Calu3 (cell line): ENCODE measurements at regions not wholly inside any gene's neighbourhood (a gene's known extent, or its start where the extent isn't known, plus 50 kb on each side); places are given as distances from the start of the nearest gene placed in this dataset.

Experiments used
- BruUV-seq: library from RNA; stranded (reverse); fragments of 400-500 nt; replicated peaks from 2 replicates; lab custom pipeline; 2021; lab: Mats Ljungman, UMichigan
- CTCF ChIA-PET: fragments of 300-600 bp; sonication (Branson Sonifier 250); formaldehyde crosslinking; loops from one replicate; lab custom pipeline; 2022; ENCODE audit warnings: antibody characterized with exemption; lab: Charles Lee
- DNase-seq: peaks from one replicate; pipeline ENCODE4 v3.0.0; 2022
- H3K27ac Mint-ChIP-seq: one replicate; pipeline ENCODE4 v1.8.0; 2022; ENCODE audit warnings: mixed read lengths; ENCODE audit not compliant: unreplicated experiment
- H3K27me3 Mint-ChIP-seq: one replicate; pipeline ENCODE4 v1.8.0; 2022; ENCODE audit warnings: mixed read lengths; ENCODE audit not compliant: unreplicated experiment
- H3K36me3 Mint-ChIP-seq: one replicate; pipeline ENCODE4 v1.8.0; 2022; ENCODE audit warnings: mild to moderate bottlenecking, moderate library complexity, mixed read lengths; ENCODE audit not compliant: insufficient read depth, unreplicated experiment
- H3K4me1 Mint-ChIP-seq: one replicate; pipeline ENCODE4 v1.8.0; 2022; ENCODE audit warnings: mild to moderate bottlenecking, low read depth, mixed read lengths; ENCODE audit not compliant: unreplicated experiment
- H3K4me3 Mint-ChIP-seq: one replicate; pipeline ENCODE4 v1.8.0; 2022; ENCODE audit warnings: mild to moderate bottlenecking, low read depth, moderate library complexity, mixed read lengths; ENCODE audit not compliant: unreplicated experiment
- H3K9me3 Mint-ChIP-seq: one replicate; pipeline ENCODE4 v1.8.0; 2022; ENCODE audit warnings: low read depth, mixed read lengths; ENCODE audit not compliant: unreplicated experiment
- intact Hi-C: fragments of 100-400 bp; cut with micrococcal nuclease; formaldehyde crosslinking; loops from one replicate; pipeline ENCODE4 v1.10.0; 2022; ENCODE audit not compliant: unreplicated experiment
- TF ChIP-seq, protein P1 (sequence below): fragments of 200-600 bp; IDR thresholded peaks from one replicate; pipeline ENCODE4 v1.8.0; 2022; ENCODE audit warnings: antibody characterized with exemption; ENCODE audit not compliant: unreplicated experiment

DNA sequence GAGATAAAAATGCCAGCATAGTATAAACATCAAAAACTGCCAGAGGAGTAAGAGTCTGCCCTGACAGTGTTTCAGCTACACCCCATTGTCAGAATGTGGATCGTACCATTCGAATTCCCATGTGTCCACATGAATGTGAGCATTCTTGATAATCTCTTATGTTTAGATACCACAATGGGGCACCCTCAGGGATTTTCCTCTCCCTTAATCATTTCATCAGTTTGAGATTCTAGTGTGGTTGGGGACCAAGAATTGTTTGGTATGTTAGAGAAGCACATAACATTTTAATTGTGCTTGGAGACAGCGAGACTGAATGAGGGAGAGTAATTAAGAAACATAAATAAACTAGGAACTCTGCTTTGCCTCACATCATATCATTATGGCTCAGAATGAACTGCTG is 120.2 kb downstream of the ZC3H11B start:
- TF ChIP-seq, protein P1, sequence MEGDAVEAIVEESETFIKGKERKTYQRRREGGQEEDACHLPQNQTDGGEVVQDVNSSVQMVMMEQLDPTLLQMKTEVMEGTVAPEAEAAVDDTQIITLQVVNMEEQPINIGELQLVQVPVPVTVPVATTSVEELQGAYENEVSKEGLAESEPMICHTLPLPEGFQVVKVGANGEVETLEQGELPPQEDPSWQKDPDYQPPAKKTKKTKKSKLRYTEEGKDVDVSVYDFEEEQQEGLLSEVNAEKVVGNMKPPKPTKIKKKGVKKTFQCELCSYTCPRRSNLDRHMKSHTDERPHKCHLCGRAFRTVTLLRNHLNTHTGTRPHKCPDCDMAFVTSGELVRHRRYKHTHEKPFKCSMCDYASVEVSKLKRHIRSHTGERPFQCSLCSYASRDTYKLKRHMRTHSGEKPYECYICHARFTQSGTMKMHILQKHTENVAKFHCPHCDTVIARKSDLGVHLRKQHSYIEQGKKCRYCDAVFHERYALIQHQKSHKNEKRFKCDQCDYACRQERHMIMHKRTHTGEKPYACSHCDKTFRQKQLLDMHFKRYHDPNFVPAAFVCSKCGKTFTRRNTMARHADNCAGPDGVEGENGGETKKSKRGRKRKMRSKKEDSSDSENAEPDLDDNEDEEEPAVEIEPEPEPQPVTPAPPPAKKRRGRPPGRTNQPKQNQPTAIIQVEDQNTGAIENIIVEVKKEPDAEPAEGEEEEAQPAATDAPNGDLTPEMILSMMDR: no peak
- Mint-ChIP-seq H3K9me3 (no peaks in the 10 kb centered on the region), H3K36me3 (no peaks in the 10 kb centered on the region), H3K27ac (no peak overlapping the region), H3K4me3 (no peak overlapping the region), H3K27me3 (no peaks in the 10 kb centered on the region), H3K4me1 (no peaks in the 10 kb centered on the region)
- intact Hi-C loops: no loop called here
- BruUV-seq: no TSS peak
- CTCF ChIA-PET: no interaction called here
- DNase-seq: no peak

DNA sequence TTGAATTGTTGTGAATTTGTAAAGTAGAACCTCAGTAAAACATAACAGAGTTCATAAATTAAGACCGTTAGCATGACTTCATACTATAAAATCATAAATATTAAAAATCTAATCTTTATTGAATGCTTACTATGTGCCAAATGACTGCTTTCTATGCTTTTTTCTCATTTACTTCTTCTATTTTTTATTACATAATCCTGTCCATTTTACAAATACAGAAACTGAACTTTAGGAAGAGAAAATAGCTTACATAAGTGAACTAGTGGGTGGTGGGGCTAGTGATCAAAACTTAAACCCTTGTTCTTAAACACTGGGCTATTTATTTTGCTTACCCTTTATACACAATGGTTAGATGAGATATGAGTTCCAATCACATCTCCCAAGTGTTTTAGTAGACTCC is 122.3 kb downstream of the ZC3H11B start:
- no peaks in the 10 kb centered on the region for H3K9me3 Mint-ChIP-seq
- no TSS peak for BruUV-seq
- no peak overlapping the region for H3K27ac Mint-ChIP-seq
- H3K36me3 Mint-ChIP-seq: no peaks in the 10 kb centered on the region
- TF ChIP-seq, protein P1: no peak
- CTCF ChIA-PET: no interaction called here
- DNase-seq: no peak
- intact Hi-C loops: no loop called here
- H3K4me3 Mint-ChIP-seq: no peak overlapping the region
- H3K27me3 Mint-ChIP-seq: no peaks in the 10 kb centered on the region
- no peaks in the 10 kb centered on the region for H3K4me1 Mint-ChIP-seq

DNA sequence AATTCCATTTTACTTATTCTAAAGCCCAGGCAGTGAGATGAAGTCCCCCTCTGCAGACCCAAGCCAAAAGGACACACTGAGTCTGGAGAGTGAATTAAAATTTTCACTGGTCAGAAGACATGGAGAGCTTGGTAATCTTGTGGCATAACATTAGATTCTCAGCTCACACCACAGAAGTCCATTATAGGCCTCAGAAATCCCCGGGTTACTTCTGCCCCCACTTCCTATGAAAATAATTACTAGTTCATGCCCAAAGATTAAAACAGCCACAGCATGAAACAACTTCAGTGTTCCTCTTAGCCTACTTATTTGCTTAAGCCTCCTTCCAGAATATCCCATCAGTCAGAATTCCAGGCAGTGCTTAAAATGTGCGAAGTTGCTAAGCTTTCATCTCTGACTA is 123.3 kb downstream of the ZC3H11B start:
- TF ChIP-seq, protein P1: no peak
- intact Hi-C loops: no loop called here
- no peaks in the 10 kb centered on the region for H3K4me1 Mint-ChIP-seq
- H3K27ac Mint-ChIP-seq: no peak overlapping the region
- H3K4me3 Mint-ChIP-seq: no peak overlapping the region
- no peaks in the 10 kb centered on the region for H3K9me3 Mint-ChIP-seq
- CTCF ChIA-PET: no interaction called here
- no peak for DNase-seq
- H3K27me3 Mint-ChIP-seq: no peaks in the 10 kb centered on the region
- H3K36me3 Mint-ChIP-seq: no peaks in the 10 kb centered on the region
- no TSS peak for BruUV-seq

DNA sequence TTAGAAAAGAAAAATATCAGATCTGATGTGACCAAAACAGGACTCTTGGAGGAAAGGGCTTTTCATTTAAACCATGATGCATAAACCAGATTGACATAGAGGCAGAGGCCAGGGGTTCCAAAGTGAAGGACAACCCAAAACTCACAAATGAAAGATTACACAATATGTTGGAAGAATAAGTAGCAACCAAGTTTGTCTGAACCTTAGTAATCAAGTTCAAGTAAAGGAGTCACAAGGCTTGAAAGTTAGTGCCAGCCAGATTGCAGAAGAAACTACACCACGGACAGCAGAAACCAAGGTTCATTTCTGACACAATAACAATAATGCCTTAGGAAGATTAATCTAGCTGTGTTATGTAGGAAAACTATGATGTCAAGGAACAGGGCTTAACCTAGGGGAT is 124.6 kb downstream of the ZC3H11B start:
- no peak overlapping the region for H3K4me3 Mint-ChIP-seq
- no peaks in the 10 kb centered on the region for H3K27me3 Mint-ChIP-seq
- no peaks in the 10 kb centered on the region for H3K36me3 Mint-ChIP-seq
- H3K4me1 Mint-ChIP-seq: no peaks in the 10 kb centered on the region
- no peak overlapping the region for H3K27ac Mint-ChIP-seq
- no TSS peak for BruUV-seq
- no peak for DNase-seq
- CTCF ChIA-PET: no interaction called here
- TF ChIP-seq, protein P1: no peak
- intact Hi-C loops: no loop called here
- H3K9me3 Mint-ChIP-seq: no peaks in the 10 kb centered on the region

DNA sequence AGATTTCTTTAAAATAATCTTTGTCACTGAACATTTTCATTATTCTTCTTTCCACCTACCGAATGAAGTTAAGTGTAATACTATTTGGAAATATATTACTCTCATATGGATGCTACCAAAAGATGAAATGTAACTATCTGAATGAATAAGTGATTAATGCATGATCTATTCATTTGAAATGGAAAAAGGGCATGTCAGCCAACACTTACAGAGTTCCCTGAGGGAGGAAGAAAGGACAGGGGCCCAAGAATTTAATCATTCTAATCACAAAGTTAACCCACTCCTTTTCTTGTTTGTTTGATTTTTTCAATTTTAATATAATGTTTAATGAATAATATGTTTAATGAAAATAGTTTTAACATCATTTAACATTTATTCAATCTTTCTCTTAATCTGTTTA is 129.4 kb downstream of the ZC3H11B start:
- BruUV-seq: no TSS peak

More for the DNA sequence above, 129.4 kb downstream of the ZC3H11B start:
- intact Hi-C loops: no loop called here
- no peak for DNase-seq
- Mint-ChIP-seq H3K4me1 (no peaks in the 10 kb centered on the region), H3K9me3 (no peaks in the 10 kb centered on the region), H3K36me3 (no peaks in the 10 kb centered on the region), H3K4me3 (no peak overlapping the region), H3K27me3 (no peaks in the 10 kb centered on the region), H3K27ac (no peak overlapping the region)
- TF ChIP-seq, protein P1: no peak
- CTCF ChIA-PET: no interaction called here
